GM13976 (cell line): ENCODE measurements at regions not wholly inside any gene's neighbourhood (a gene's known extent, or its start where the extent isn't known, plus 50 kb on each side); places are given as distances from the start of the nearest gene placed in this dataset.

Experiments used
- DNase-seq: peaks from one replicate; pipeline ENCODE4 v3.0.0; 2012; ENCODE audit warnings: low spot score
- in situ Hi-C: fragments of 300-500 bp; cut with MboI; formaldehyde crosslinking; loops from one replicate; pipeline ENCODE4 v1.12.0; 2022; ENCODE audit warnings: low sequenced_read_pairs, mixed read lengths, inconsistent platforms; ENCODE audit not compliant: unreplicated experiment
- TF ChIP-seq, protein P1 (sequence below): IDR thresholded peaks from 2 replicates; pipeline ENCODE4 v1.5.1; 2012; ENCODE audit warnings: borderline replicate concordance, mild to moderate bottlenecking; ENCODE audit not compliant: insufficient read depth; ENCODE audit errors: extremely low read depth, missing control alignments, control extremely low read depth

- TF ChIP-seq, protein P1, sequence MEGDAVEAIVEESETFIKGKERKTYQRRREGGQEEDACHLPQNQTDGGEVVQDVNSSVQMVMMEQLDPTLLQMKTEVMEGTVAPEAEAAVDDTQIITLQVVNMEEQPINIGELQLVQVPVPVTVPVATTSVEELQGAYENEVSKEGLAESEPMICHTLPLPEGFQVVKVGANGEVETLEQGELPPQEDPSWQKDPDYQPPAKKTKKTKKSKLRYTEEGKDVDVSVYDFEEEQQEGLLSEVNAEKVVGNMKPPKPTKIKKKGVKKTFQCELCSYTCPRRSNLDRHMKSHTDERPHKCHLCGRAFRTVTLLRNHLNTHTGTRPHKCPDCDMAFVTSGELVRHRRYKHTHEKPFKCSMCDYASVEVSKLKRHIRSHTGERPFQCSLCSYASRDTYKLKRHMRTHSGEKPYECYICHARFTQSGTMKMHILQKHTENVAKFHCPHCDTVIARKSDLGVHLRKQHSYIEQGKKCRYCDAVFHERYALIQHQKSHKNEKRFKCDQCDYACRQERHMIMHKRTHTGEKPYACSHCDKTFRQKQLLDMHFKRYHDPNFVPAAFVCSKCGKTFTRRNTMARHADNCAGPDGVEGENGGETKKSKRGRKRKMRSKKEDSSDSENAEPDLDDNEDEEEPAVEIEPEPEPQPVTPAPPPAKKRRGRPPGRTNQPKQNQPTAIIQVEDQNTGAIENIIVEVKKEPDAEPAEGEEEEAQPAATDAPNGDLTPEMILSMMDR: no peak
- in situ Hi-C loops: no loop called here
- no peak for DNase-seq
Measured at GRCh38 chr16:50889276-50889675, 147.4 kb downstream of the CYLD start.

DNA sequence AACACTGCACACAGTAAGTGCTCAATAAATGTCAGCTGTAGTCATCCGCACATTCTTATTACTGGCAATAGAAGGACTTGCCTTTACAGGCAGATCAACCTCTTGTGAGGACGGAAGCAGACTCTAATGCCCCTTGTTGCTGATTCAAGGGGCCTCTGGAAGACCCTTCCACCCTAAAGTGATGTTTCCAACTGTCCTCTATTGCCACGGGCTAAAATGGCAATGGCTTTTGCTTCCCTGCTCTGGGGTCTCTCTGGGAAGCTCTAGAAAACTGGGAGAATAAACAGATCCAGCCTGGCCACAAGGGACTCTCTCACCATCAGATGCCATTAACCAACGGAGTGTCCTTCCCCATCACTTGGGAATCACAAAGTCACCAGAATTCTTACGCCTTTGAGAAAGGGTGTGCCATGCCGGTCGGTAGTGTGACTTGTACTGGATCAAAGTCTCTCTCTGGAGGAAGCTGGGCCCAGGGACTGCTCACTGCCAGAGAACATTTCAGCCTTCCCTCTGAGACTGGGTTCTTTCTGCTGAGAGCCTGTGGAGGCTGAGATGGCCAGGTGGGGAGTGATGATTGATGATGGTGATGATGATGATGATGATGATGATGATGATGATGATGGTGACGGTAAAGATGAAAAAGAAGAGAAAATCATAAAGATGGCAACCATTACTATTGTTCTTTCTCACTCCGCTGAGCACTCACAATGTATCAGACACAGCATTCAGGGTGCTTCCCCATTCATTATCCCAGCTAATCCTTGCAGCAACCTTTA lies 146.8 kb downstream of the CYLD start:
- in situ Hi-C loops: no loop called here
- no peak for DNase-seq
- TF ChIP-seq, protein P1: no peak

DNA sequence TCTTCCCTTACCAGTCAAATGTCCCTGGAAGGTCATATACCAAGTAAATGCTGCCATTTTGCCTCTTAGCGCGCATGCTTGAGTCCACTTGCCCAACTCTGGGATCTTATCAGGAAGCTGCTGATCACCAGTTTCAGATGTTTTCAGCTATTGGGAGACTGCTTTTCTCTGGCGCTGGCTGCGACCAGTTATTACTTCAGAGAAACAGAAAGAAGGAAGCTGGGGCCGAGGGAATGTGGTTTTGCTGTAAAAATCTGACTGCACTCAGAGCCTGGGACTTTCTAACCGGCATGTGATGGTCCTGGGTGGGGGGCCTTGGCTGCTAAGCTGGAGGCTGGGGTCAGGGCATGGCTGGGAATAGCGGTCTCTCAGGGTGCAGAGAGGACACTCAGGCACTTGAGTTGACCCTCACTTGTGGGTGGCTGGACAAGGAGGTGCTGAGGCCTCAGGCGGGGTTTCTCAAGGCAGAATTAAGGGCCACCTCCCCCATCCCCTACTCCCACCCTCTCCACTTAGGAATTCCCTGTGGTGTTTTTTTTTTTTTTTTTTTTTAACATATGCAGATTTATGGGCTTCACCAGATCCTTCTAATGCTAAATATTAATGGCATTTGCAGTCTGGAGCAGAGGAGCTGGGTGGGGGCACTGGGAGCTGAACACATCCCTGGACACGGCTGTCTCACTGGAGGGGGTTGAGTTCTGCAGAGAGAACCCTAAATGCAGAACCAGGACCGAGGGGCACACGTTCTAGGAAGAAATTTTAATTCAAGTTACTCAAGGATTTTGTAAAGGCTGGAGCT lies 145.8 kb downstream of the CYLD start:
- TF ChIP-seq, protein P1: no peak
- no peak for DNase-seq
- in situ Hi-C loops: no loop called here

GRCh38 chr16:50884066-50884860 lies 142.4 kb downstream of the CYLD start:
- DNase-seq: peak; percentile 66
- in situ Hi-C loops: no loop called here

GRCh38 chr16:50881956-50882355 lies 140.1 kb downstream of the CYLD start:
- DNase-seq: no peak
- TF ChIP-seq, protein P1: no peak
- in situ Hi-C loops: no loop called here

More at GRCh38 chr16:50884066-50884860, 142.4 kb downstream of the CYLD start:
- TF ChIP-seq, protein P1: peak; percentile 55

DNA sequence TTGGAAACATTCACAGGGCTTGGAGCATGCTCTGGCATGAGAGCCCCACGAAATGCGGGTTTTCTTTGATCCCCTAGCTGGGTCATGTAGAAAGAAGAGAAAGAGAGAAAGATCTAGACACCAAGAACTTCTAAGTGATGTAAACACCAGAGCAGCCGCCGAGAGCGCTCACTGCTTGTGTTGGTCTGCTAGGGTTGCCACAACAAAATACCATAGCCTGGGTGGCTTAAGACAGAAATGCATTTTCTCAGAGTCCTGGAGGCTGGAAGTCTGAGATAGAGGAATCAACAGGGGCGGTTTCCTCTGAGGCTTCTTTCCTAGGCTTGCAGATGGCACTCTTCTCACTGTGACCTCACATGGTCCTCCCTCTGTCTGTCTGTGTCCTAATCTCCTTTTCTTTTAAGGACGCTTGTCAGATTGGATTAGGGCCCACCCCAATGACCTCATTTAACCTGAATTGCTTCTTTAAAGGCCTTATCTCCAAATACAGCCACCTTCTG lies 139.5 kb downstream of the CYLD start:
- in situ Hi-C loops: no loop called here
- TF ChIP-seq, protein P1: no peak
- no peak for DNase-seq
